Upper lobe of left lung (tissue), 6 donors: ENCODE measurements at regions not wholly inside any gene's neighbourhood (a gene's known extent, or its start where the extent isn't known, plus 50 kb on each side); places are given as distances from the start of the nearest gene placed in this dataset.

Experiments used
- ATAC-seq, 2 donors: fragments of 200-7000 bp; cut with Tn5 transposase; one replicate each; pipeline ENCODE4 v1.9.1; 2022; ENCODE audit warnings: mild to moderate bottlenecking in 2 of 2, moderate library complexity in 2 of 2; ENCODE audit not compliant: low FRiP score in 2 of 2
- DNase-seq, 2 donors: peaks; one replicate each; pipeline ENCODE4 v3.0.0-alpha.2; 2019 to 2020
- H3K27ac ChIP-seq, 4 donors: fragments of 200-600 bp; sonication (generic); one replicate each; pipeline ENCODE4 v1.5.1; 2016 to 2019
- H3K27me3 ChIP-seq, 4 donors: fragments of 200-600 bp; sonication (generic); one replicate each; pipeline ENCODE4 v1.5.1; 2017 to 2019
- H3K36me3 ChIP-seq, 4 donors: fragments of 200-600 bp; sonication (generic); one replicate each; pipeline ENCODE4 v1.5.1; 2016 to 2019
- H3K4me1 ChIP-seq, 4 donors: fragments of 200-600 bp; sonication (generic); one replicate each; pipeline ENCODE4 v1.5.1; 2018 to 2019
- H3K4me3 ChIP-seq, 4 donors: fragments of 200-600 bp; sonication (generic); one replicate each; pipeline ENCODE4 v1.5.1; 2017 to 2019; ENCODE audit warnings: mild to moderate bottlenecking in 2 of 4, moderate library complexity in 1 of 4
- H3K9me3 ChIP-seq, 4 donors: fragments of 200-600 bp; sonication (generic); one replicate each; pipeline ENCODE4 v1.5.1; 2018 to 2019
- EP300 ChIP-seq, 4 donors: sonication (generic); formaldehyde crosslinking; IDR thresholded peaks; one replicate each; pipeline ENCODE4 v1.5.1; 2017; ENCODE audit warnings: antibody characterized with exemption in 4 of 4, control low read depth in 2 of 4
- POLR2A ChIP-seq, 4 donors: fragments of 450-650 bp; IDR thresholded peaks; one replicate each; pipeline ENCODE4 v1.5.1; 2016 to 2017; ENCODE audit warnings: antibody characterized with exemption in 4 of 4, mild to moderate bottlenecking in 2 of 4
- POLR2AphosphoS5 ChIP-seq, 2 donors: sonication (generic); formaldehyde crosslinking; IDR thresholded peaks; one replicate each; pipeline ENCODE4 v1.5.1; 2017; ENCODE audit warnings: antibody characterized with exemption in 2 of 2
- WGBS, 2 donors: methylation state at CpG; one replicate each; pipeline ENCODE4 v1.1.5; 2017 to 2018; 5-methylcytosine and 5-hydroxymethylcytosine counted together
- TF ChIP-seq, protein P1 (sequence below), 6 experiments: fragments of 450-650 bp in 4 of 6; fragments of 200-600 bp in 2 of 6; sonication (generic) in 2 of 6; IDR thresholded peaks; one replicate each; pipeline ENCODE4 v1.5.1; 2016 to 2019; ENCODE audit warnings: antibody characterized with exemption in 6 of 6
- donor health status: DM: no; HTN: no; CAD: no; lungs with moderate emphysema.
- donor health status: DM: no; HTN: yes; CAD: no; lungs with severe emphysema.

DNA sequence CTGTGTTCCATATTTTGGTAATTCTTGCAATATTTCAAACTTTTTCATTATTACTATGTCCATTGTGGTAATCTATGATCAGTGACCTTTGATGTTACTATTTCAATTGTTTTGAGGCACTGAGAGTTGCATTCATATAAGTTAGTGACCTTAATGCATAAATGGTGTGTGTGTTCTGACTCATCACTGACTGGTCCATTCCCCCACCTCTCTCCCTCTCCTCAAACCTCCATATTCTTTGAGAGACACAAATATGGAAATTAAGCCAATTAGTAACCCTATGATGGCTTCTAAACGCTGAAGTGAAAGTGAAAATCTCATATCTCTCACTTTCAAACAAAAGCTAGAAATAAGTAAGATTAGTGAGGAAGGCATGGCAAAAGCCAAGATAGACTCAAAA is 739.6 kb downstream of the CCSER2 start:
- TF ChIP-seq EP300 (IDR thresholded peaks at IDR 0.05) (no peak), POLR2A (IDR thresholded peaks at IDR 0.05) (no peak), POLR2AphosphoS5 (IDR thresholded peaks at IDR 0.05) (no peak)
- TF ChIP-seq, protein P1, sequence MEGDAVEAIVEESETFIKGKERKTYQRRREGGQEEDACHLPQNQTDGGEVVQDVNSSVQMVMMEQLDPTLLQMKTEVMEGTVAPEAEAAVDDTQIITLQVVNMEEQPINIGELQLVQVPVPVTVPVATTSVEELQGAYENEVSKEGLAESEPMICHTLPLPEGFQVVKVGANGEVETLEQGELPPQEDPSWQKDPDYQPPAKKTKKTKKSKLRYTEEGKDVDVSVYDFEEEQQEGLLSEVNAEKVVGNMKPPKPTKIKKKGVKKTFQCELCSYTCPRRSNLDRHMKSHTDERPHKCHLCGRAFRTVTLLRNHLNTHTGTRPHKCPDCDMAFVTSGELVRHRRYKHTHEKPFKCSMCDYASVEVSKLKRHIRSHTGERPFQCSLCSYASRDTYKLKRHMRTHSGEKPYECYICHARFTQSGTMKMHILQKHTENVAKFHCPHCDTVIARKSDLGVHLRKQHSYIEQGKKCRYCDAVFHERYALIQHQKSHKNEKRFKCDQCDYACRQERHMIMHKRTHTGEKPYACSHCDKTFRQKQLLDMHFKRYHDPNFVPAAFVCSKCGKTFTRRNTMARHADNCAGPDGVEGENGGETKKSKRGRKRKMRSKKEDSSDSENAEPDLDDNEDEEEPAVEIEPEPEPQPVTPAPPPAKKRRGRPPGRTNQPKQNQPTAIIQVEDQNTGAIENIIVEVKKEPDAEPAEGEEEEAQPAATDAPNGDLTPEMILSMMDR (IDR thresholded peaks at IDR 0.05): no peak
- Histone ChIP-seq H3K27me3 (no peaks in the 10 kb centered on the region), H3K9me3 (no peaks in the 10 kb centered on the region), H3K4me3 (no peak overlapping the region), H3K36me3 (no peaks in the 10 kb centered on the region), H3K27ac (no peak overlapping the region), H3K4me1 (no peaks in the 10 kb centered on the region)
- no peak for DNase-seq
- ATAC-seq: no peak
- WGBS, 2 donors: 71 to 87% methylated on average over 1 of the region's 1 CpG

DNA sequence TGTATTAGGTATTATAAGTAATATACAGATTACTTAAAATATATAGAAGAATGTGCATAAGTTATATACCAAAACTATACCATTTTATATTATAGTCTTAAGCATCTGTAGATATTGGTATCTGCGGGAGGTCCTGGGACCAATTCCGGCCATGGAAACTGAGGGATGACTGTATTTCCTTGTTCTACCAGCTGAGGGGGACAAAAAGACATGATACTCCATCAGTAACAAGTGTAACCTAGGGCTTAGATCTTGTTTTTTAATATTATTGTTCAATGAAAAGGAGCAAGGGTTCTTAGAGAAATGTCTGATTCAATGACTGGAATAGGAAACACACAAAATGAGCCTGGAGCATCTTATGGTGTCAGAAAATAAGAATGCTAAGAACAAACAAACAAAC is 752.5 kb downstream of the CCSER2 start:
- Histone ChIP-seq H3K4me1 (no peaks in the 10 kb centered on the region), H3K27ac (no peak overlapping the region), H3K9me3 (no peaks in the 10 kb centered on the region), H3K36me3 (no peaks in the 10 kb centered on the region), H3K4me3 (no peak overlapping the region), H3K27me3 (no peaks in the 10 kb centered on the region)
- ATAC-seq (no peak), DNase-seq (no peak)
- TF ChIP-seq EP300 (IDR thresholded peaks at IDR 0.05): no peak
- TF ChIP-seq, protein P1 (IDR thresholded peaks at IDR 0.05): no peak
- 87 to 90% methylated on average over 2 of the region's 2 CpGs for WGBS, 2 donors

- no peaks in the 10 kb centered on the region for H3K9me3 ChIP-seq
- H3K27ac ChIP-seq: no peak overlapping the region
- whole genome bisulfite sequencing, 2 donors: 87% methylated on average over 3 of the region's 3 CpGs
- H3K36me3 ChIP-seq: no peaks in the 10 kb centered on the region
- TF ChIP-seq POLR2AphosphoS5 (IDR thresholded peaks at IDR 0.05) (no peak), POLR2A (IDR thresholded peaks at IDR 0.05) (no peak), EP300 (IDR thresholded peaks at IDR 0.05) (no peak)
- TF ChIP-seq, protein P1 (IDR thresholded peaks at IDR 0.05): no peak
- H3K4me3 ChIP-seq: no peak overlapping the region
- no peaks in the 10 kb centered on the region for H3K27me3 ChIP-seq
- no peaks in the 10 kb centered on the region for H3K4me1 ChIP-seq
- ATAC-seq (no peak), DNase-seq (no peak)
Observed at GRCh38 chr10:85098835-85099521, 770.6 kb downstream of the CCSER2 start.

GRCh38 chr10:85100495-85100894 is 772.1 kb downstream of the CCSER2 start:
- TF ChIP-seq POLR2AphosphoS5 (IDR thresholded peaks at IDR 0.05) (no peak), EP300 (IDR thresholded peaks at IDR 0.05) (no peak), POLR2A (IDR thresholded peaks at IDR 0.05) (no peak)
- TF ChIP-seq, protein P1 (IDR thresholded peaks at IDR 0.05): no peak
- no peak overlapping the region for H3K27ac ChIP-seq
- H3K9me3 ChIP-seq: no peaks in the 10 kb centered on the region
- H3K36me3 ChIP-seq: no peaks in the 10 kb centered on the region
- H3K4me3 ChIP-seq: no peak overlapping the region
- DNase-seq (no peak), ATAC-seq (no peak)
- H3K4me1 ChIP-seq: no peaks in the 10 kb centered on the region
- H3K27me3 ChIP-seq: no peaks in the 10 kb centered on the region

GRCh38 chr10:85105614-85106255 is 777.3 kb downstream of the CCSER2 start:
- 66 to 69% methylated on average over 4 of the region's 4 CpGs for WGBS, 2 donors
- ATAC-seq: no peak
- TF ChIP-seq POLR2A (IDR thresholded peaks at IDR 0.05): no peak
- TF ChIP-seq EP300 (IDR thresholded peaks at IDR 0.05): no peak
- TF ChIP-seq, protein P1 (IDR thresholded peaks at IDR 0.05): no peak
- no peak for TF ChIP-seq POLR2AphosphoS5 (IDR thresholded peaks at IDR 0.05)

More at GRCh38 chr10:85105614-85106255, 777.3 kb downstream of the CCSER2 start:
- Histone ChIP-seq H3K4me1 (no peaks in the 10 kb centered on the region), H3K36me3 (no peaks in the 10 kb centered on the region), H3K27me3 (no peaks in the 10 kb centered on the region), H3K27ac (no peak overlapping the region), H3K4me3 (no peak overlapping the region), H3K9me3 (no peaks in the 10 kb centered on the region)
- DNase-seq: no peak
